HG02970 (cell line): ENCODE measurements at regions not wholly inside any gene's neighbourhood (a gene's known extent, or its start where the extent isn't known, plus 50 kb on each side); places are given as distances from the start of the nearest gene placed in this dataset.

Source experiments
- ATAC-seq: cut with Tn5 transposase; IDR thresholded peaks from one replicate; pipeline ENCODE4 v1.9.1; 2021; ENCODE audit warnings: mild to moderate bottlenecking, moderate library complexity, moderate number of reproducible peaks; ENCODE audit not compliant: unreplicated experiment, low FRiP score

DNA sequence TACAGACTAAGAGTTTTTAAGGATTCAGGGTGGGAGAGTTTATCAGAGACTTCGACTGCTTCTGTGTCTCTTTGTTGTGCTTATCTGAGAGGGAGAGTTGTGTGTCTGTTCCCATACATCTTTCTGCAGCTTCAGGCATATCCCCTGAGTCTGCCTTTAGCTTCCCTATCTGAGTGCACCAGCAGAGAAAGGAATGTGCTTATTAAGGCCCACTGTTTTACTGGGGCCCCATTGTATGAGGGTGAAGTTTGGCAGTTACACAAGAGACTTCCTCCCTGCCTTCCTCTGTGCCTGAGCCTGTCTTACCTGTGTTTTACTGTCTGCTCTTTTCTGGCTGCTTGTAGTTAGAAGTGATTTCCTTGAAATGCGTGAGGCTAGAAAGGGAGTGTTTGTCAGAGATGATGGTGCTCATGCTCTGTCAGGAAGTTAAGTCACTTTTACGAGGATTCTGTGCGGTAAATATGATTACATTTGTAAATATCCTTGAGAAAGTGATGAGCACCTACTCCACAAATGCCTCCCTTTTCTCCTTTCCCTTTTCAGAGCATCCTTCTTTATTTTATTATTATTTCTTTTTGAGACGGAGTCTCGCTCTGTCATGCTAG lies 1228.9 kb upstream of the MIR17HG start:
- no peak for ATAC-seq

DNA sequence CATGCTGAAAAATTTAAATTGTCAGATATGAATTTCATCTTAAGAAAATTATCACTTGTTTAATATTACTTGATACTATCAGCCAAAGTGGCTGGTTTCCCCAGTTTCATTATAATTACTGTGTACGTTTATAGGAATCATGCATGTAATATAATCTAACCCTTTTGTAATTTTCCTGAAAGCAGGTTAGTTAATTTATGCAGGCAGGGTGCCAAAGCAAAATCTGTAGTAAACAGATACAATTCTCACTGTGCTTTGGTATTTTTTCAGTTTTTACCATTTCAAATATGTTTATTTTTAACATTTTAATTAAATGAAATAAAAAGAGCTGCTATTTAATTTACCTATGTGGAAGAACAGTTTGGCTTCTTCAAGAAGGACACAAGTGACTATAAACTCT lies 1227.5 kb upstream of the MIR17HG start:
- no peak for ATAC-seq

DNA sequence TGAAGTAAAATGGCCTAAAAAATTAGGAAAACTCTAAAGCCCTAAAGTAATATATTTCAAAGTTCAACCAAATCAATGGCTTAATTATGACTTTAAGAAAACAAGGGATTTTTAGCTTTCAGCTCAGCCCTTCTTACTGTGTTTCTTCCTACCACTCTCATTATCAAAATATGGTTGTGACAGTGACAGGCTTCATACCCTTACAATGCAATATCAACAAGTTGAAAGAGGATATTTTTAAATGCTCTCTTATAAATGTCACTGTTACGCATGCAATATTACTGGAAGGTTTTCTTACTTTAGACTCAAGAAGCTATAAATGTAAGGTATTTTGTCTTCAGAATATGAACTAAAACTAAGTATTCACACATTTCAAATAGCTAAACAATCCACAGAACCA lies 1225.7 kb upstream of the MIR17HG start:
- ATAC-seq, result no peak

DNA sequence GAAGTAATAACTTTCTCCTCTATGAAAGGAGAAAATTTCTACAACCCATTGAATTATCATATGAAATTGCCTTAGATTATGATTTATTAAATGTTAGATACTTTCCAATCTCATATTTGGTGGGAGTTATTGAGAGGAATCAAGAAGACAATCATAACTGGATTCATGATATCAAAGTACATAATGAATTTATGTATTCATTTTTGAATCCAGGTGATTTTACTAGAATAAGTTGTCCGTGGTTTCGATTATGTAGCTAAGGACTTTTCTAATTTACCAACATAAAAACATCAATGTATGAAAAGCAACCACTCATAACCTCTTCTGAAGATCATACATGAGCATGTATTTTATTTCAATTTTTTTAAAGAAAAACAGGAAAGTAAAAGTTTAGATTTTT lies 1225.0 kb upstream of the MIR17HG start:
- no peak for ATAC-seq

DNA sequence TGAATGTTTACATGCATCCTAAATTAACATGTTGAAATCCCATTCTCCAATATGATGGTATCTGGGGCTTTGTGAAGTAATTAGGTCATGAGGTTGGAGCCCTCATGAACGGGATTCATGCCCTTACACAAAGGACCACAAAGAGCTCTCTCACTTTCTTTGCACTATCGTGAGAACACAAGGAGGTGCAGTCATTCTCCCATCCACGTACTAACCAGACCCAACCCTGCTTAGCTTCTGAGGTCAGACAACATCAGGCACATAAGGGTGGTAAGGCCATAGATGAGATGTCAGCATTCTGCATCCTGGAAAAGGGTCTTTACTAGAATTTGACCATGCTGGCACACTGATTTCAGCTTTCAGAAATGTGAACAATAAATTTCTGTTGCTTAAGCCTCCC lies 1211.9 kb upstream of the MIR17HG start:
- ATAC-seq, result no peak

DNA sequence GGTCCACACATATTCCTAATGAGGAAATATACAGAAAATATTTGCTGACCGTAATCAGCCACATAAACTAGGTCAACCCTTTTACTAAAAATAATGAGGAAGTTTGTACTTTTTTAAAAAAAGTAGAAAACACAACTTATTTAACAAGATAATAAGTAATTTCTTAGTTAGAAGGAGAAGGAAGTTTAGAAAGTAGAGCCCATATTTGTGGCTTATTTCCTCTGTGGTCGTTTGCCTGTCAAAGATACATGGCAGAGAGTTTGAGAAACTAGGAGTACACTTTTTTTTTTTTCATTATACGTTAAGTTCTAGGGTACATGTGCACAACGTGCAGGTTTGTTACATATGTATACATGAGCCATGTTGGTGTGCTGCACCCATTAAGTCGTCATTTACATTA lies 1205.2 kb upstream of the MIR17HG start:
- no peak for ATAC-seq

DNA sequence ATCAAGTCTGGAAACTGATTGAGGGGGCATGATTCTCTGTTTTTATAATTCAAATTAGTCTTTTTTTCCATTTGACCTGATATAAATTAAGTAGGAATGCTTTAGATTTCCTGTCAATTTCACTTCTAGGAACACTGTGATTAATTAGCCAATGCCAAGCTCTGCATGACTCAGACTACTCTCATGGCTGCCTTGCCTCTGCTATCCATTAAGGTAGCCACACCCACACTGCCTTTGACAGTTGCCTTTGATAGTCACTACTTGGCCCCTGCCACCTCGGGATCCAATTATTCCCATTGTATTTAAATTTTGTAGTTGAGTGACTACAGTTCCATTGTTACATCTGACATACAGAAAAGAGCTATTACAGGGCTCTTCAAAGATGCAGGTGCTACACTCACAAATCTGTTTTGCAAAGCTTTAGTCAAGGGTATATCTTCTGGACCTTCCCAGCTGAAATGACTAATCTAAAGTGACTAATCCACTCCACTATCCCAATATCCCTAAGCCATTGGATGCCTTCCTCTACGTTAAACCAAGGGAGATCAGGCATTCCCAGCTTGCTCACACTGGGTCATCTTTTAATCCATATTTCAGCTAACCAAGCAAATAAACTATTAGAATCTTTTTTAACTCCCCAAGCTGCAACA lies 1193.1 kb upstream of the MIR17HG start:
- no peak for ATAC-seq

DNA sequence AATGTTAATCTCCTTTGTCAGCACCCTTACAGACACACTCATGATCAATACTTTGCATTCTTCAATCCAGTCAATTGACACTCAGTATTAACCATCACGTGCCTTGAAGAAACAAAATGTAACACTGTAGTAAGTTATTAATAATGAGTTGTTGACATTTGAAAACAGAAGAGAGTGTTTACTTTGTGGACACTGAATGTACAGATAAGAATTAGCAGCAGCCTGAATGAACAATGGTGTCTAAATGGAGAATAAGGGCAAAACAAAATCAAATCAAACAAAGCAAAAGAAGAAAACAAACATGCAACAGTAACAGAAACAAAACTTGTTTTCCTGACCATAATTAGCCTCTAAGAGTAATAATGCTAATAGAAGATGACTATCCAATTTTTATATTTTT lies 1191.1 kb upstream of the MIR17HG start:
- no peak for ATAC-seq

DNA sequence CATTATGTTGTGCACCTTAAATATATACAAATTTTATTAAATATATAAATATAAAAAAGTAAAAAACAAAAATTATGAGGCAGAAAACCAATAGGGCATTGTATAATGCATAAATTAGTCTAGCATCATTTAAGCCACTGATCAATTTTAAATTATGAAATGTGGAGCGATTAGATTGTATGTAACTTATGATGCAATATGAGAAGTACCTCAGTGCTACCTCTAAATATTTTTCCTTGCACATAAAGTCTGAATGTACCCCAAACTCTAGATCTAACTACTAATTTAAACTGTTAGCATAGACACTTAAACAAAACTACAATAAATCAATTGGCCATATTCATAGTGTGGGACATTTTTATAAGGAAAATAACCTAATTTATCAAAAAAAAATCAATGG lies 1178.5 kb upstream of the MIR17HG start:
- ATAC-seq, result no peak

DNA sequence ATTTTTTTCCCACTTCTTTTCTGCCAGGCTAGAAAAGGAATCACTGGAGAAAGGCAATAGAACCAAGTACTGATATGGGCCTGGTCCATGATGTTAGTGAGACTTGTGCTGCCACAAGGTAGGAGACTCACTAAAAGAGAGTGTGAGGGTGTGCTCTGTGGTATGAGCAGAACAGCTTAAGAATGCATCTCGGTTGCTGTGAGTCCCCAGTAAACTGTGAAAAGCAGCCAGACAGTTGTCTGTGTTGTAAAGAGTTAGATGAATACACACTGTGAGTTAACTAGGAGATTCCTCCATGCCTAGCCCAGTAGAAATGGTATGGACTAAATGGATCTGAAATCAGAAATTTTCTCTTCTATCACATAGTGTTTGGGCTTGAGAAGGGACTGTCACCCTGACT lies 1177.3 kb upstream of the MIR17HG start:
- ATAC-seq, result no peak

DNA sequence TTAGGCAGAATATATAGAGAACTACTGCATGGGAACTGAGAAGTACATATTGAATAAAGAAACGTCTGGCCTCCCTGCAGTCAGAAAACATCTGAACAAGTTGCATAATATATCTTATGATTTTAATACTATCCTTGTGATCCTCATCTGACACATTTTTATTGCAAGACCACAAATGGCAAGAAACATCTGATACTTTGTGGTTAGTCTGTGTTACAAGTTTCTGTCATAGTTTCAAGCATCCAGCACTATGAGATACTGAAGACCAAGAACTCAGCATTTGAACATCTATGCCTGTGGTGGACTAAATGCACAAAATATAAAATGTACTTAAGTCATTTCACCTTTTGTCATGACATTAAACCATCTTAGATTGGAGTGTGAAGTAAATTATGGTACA lies 1175.8 kb upstream of the MIR17HG start:
- no peak for ATAC-seq

DNA sequence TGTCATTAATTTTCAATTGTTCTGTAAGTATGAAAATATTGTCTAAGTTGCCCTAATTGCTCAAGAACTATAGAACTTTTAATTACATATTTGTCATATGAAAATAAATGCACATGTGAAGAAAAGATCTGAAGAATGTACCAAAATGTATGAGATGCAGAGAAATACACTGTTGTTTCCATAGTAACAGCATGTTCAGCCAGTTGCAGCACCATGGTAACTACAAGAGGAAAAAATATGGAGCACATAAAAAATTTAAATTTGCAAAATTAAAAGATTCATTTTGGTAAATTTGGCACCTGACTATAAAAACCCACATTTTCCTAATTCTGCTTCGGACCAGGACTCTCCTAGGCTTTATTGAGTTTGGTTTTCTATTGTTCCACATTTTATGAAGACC lies 1170.0 kb upstream of the MIR17HG start:
- no peak for ATAC-seq

DNA sequence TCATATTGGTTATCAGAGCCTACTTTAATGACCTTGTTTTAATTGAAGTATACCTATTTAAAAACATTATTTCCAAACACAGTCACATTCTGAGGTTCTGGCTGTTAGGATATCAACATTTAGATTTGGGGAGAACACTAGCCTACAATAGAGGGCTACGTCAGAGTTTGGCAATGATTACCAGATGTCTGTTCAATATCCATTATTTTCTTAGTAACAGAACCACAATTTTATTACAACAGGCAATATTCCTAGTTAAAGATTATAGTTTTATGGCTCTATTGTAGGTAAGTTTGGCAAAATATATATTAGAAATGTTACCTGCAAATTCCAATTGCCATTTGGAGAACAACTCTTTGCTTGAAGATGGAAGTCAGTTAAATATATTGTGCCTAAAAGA lies 1163.1 kb upstream of the MIR17HG start:
- ATAC-seq, result no peak

DNA sequence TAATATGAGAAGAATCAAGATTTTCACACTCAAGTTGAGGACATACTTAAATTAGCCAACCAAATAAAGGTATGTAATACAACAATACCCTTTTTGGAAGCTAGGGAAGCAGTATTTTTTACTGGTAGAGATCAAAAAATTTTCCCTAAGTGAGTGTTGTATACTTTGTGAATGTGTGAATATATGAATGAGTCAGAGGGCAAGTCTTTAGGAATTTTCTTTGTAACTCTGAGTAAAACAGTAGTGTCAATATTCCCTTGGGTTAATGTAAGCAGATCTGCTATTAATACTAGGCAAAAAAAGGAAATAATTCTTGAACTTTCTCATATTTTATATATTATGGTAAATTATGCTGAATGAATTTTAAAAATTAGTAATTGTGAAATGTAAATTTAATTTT lies 1161.8 kb upstream of the MIR17HG start:
- no peak for ATAC-seq

DNA sequence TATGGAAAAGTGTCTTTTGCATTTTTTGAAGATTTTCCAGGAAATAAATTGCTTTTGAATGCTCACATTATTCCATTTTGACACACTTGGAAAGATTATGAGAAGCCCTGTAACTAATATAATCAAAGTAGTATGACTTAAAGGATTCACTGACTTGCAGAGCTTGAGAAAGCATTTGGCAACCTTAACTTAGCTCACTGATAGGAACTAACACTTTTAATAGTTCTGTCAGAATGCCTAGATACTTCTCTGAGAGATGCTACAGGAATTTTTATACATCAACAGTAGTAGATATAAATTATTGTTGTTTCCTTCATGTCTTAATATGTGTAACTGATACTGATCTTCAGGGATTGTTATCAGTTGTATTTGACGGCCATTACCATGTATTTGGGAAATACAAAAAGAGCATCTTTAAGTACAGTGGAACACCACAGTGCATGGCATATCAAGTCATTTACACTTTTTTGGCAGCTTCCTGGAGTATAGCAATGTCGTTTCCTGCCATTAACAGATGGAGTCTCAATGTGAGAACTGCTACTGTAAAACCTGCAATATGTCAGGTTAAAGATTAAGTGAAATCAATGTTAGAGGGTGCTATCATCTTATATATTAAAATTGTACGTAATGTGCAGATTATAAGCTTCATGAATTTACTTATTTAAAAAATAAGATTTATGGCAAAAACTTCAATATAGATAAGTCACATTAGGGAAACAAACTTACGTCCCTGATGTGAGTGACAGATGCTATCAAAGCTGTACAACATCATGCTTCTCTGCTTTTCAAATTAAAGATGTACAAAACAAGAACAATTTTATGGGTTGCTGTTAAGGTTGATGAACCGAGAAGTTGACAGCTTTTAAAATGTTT lies 1159.8 kb upstream of the MIR17HG start:
- ATAC-seq, result no peak

DNA sequence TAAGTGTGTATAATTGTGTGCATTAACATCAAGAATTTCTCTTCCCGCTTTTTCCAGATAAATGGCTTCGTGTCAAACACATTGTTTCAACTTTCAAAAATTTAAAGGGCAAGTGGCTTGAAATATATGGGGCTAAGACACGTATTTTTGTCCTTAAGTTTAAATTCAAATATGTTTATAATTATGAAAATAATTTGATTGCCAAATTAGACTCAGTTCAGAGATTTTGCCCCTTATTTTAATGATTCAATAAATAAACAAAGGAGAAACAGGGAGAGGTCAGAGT lies 1159.2 kb upstream of the MIR17HG start:
- ATAC-seq, result no peak

DNA sequence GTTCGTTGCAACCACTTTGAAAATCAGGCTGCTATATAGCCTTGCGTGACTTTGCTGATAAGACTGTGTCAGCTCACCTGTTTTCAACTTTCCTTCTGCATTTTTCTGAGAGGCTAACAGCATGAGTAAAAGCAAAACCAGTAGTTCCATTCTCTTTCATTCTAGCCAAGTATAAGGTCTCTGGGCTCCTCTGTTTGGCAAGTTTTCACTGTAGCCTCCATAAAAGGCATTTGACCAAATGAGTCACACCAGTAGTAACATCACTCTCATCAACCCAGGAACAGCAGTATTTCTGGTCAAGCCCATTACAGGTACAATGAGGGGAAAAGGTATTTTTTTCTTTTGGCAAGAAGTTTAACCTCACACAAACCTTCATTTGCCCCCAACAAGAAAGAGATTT lies 1149.8 kb upstream of the MIR17HG start:
- no peak for ATAC-seq

DNA sequence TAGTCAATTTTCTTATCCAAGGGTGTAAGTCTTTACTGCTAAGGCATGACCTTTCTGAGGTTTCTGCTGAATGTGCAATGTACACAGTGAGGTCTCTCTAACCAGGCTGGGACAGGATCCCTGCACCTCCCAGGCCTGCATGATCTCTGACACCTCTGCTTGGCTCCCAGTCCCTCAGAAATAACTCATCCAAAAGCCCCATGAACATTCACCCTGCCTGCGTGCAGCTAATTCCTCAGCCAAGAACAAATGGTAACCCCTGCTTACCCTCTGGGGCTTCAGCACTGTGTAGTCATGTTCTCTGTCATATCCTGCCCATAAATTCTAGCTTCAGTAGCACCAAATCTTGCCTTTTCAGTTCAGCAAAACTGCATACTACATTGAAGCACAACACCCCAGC lies 1146.3 kb upstream of the MIR17HG start:
- no peak for ATAC-seq

DNA sequence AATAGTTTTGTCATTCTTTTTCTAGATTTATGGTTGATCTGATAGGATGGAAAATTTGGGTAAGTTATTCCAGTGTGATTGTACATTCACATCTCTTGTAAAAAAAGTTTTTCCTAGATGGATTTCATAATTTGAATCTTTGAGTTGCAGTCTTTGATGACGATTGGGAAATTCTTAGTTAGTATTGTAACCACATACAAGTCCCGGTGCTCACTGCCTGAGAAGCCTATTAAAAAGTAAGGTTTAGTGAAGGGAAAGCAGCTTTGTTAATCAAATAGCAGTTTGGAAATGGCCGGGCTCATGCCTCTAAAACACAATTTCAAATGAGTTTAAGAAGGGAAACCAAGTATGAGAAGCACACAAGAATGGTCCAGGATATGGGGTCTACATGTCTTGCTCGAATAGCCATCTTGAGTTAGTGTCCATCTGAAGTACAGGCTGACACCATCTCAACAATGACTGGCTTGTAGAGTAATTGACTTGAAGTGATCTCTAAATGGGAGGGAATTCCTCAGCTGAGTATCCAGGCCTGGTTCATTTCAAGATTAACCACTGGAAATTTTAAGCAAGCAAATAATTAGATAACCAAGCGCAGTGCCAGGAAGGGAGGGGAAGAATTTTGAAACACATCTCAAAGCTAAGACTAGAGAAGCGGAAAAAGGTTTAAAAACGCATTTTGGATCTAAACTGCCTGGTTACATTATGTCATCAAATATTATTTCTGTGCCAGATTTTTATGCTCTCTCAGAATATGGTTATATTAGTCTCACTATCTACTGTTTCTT lies 1145.6 kb upstream of the MIR17HG start:
- no peak for ATAC-seq

DNA sequence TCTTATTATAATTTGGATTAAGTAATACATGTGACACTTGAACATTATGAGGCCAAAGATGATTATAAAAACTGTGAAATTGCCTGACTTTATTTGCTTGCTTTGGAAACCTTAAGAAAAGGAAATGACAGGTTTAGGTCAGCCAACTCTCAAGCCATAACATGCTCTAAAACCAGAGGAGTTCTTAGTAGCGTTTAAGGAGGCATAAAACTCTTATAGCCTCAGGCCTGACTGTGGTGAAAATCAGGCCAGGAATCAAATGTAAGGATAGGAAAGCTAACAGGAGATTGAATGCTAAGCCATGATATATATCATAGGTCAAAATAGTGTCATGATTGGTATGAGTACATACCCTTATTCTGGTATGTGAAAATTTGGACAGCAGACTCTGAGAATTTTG lies 1142.4 kb upstream of the MIR17HG start:
- no peak for ATAC-seq

DNA sequence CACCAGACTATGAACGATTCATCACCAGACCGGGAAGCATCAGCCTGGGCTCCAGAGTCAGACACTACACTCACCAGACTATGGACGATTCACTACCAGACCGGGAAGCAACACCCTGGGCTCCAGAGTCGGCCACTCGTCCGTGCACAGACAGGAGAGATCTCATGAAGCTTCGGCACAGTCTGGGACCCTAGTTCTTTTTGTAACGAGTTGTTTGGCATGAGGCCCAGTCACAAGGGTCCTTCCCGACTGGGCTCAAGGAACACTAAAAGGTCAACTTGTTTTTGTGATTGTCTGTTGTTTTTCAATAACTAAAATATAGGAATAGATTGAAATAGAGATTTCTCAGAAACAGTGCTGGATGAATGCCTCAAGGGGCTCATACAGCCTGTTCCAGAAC lies 1141.6 kb upstream of the MIR17HG start:
- no peak for ATAC-seq
